H1 (cell line): ENCODE measurements at regions not wholly inside any gene's neighbourhood (a gene's known extent, or its start where the extent isn't known, plus 50 kb on each side); places are given as distances from the start of the nearest gene placed in this dataset.

Source experiments
- CTCF ChIA-PET: fragments of 300-600 bp; sonication (Branson Sonifier 250); formaldehyde crosslinking; loops from one replicate; lab custom pipeline; 2021; ENCODE audit not compliant: partially characterized antibody; lab: Charles Lee
- POLR2A ChIA-PET: fragments of 300-600 bp; sonication (Branson Sonifier 250); formaldehyde crosslinking; loops from one replicate; lab custom pipeline; 2021; ENCODE audit warnings: inconsistent platforms; ENCODE audit not compliant: partially characterized antibody; lab: Charles Lee
- DNase-seq, 2 experiments: peaks; one replicate each; pipeline versions ENCODE4 v3.0.0 to v3.0.0-alpha.2; 2010 to 2022; ENCODE audit warnings: low spot score in 2 of 2, low read depth in 1 of 2, mixed read lengths in 1 of 2
- FAIRE-seq: peaks from 2 replicates; lab custom pipeline; 2011; peaks lifted over from hg19 to GRCh38; lab: Jason Lieb, UNC
- H2AFZ ChIP-seq: 2 replicates; pipeline ENCODE4 v1.8.1; 2012; ENCODE audit warnings: low read length, inconsistent platforms
- H2AK5ac ChIP-seq: 2 replicates; pipeline ENCODE4 v1.6.1; 2013; ENCODE audit warnings: low read depth, low read length
- H2BK120ac ChIP-seq: replicated peaks from 2 replicates; pipeline ENCODE3; 2013; ENCODE audit warnings: low read depth, low read length, inconsistent platforms
- H2BK12ac ChIP-seq: 2 replicates; pipeline ENCODE4 v1.6.1; 2013; ENCODE audit warnings: low read depth, low read length
- H2BK15ac ChIP-seq: 2 replicates; pipeline ENCODE4 v1.6.1; 2013; ENCODE audit warnings: low read length
- H2BK20ac ChIP-seq: 2 replicates; pipeline ENCODE4 v1.6.1; 2013; ENCODE audit warnings: low read length
- H2BK5ac ChIP-seq: 2 replicates; pipeline ENCODE4 v1.6.1; 2013; ENCODE audit warnings: low read depth, low read length
- H3K14ac ChIP-seq: 2 replicates; pipeline ENCODE4 v1.6.1; 2013; ENCODE audit warnings: inconsistent platforms; ENCODE audit not compliant: insufficient read length
- H3K18ac ChIP-seq: 2 replicates; pipeline ENCODE4 v1.6.1; 2013; ENCODE audit warnings: low read length; ENCODE audit errors: extremely low read depth
- H3K23ac ChIP-seq: 2 replicates; pipeline ENCODE4 v1.6.1; 2013; ENCODE audit warnings: inconsistent platforms; ENCODE audit not compliant: insufficient read length
- H3K23me2 ChIP-seq: 2 replicates; pipeline ENCODE4 v1.6.1; 2013; ENCODE audit warnings: low read depth, low read length
- H3K27ac ChIP-seq: 2 replicates; pipeline ENCODE4 v1.6.1; 2011; ENCODE audit warnings: low read depth, low read length, inconsistent platforms
- H3K27me3 ChIP-seq, 4 experiments: replicated peaks in 1 of 4; 1 replicate in 1 of 4; 2 replicates in 3 of 4; pipeline versions ENCODE4 v1.6.1 to v1.8.1; 2011 to 2013; ENCODE audit warnings: low read length in 3 of 4, mild to moderate bottlenecking in 3 of 4, inconsistent platforms in 2 of 4, mixed read lengths in 2 of 4, moderate library complexity in 1 of 4; ENCODE audit not compliant: control insufficient read depth in 3 of 4, insufficient read depth in 3 of 4; ENCODE audit errors: extremely low read depth in 1 of 4
- H3K36me3 ChIP-seq, 4 experiments: 2 replicates each; pipeline versions ENCODE4 v1.6.1 to v1.8.1; 2011 to 2013; ENCODE audit warnings: mild to moderate bottlenecking in 4 of 4, low read length in 3 of 4, moderate library complexity in 2 of 4, control low read depth in 1 of 4, inconsistent platforms in 1 of 4; ENCODE audit not compliant: insufficient read depth in 4 of 4, control insufficient read depth in 2 of 4
- H3K4ac ChIP-seq: replicated peaks from 2 replicates; pipeline ENCODE3; 2013; ENCODE audit warnings: low read length, low read depth, mixed read lengths, inconsistent platforms; ENCODE audit not compliant: insufficient read length
- H3K4me1 ChIP-seq, 4 experiments: replicated peaks in 1 of 4; 1 replicate in 1 of 4; 2 replicates in 3 of 4; pipeline versions ENCODE4 v1.6.1 to v1.8.1; 2011 to 2013; ENCODE audit warnings: low read length in 3 of 4, inconsistent platforms in 2 of 4, mixed read lengths in 1 of 4; ENCODE audit not compliant: insufficient read depth in 4 of 4, control insufficient read depth in 3 of 4
- H3K4me2 ChIP-seq, 2 experiments: 2 replicates each; pipeline versions ENCODE4 v1.6.1 to v1.8.1; 2011 to 2013; ENCODE audit warnings: low read depth in 2 of 2, low read length in 2 of 2, control low read depth in 1 of 2, inconsistent platforms in 1 of 2, mild to moderate bottlenecking in 1 of 2; ENCODE audit not compliant: insufficient read depth in 1 of 2
- H3K4me3 ChIP-seq, 4 experiments: fragments of 200-600, 300-600 bp in 1 of 4; sonication (generic), shearing (Covaris generic), sonication (Bioruptor Twin) in 1 of 4; 2 replicates each; pipeline versions ENCODE4 v1.5.1 to v1.8.1; 2011 to 2016; ENCODE audit warnings: low read length in 4 of 4, low read depth in 3 of 4, control low read depth in 2 of 4, inconsistent platforms in 2 of 4, mild to moderate bottlenecking in 2 of 4, mixed read lengths in 1 of 4, moderate library complexity in 1 of 4; ENCODE audit not compliant: insufficient read depth in 2 of 4; ENCODE audit errors: extremely low read depth in 1 of 4
- H3K56ac ChIP-seq: replicated peaks from 2 replicates; pipeline ENCODE3; 2013; ENCODE audit warnings: low read depth, mild to moderate bottlenecking, mixed read lengths, low read length, inconsistent platforms; ENCODE audit not compliant: insufficient read length
- H3K79me1 ChIP-seq: 2 replicates; pipeline ENCODE4 v1.6.1; 2013; ENCODE audit warnings: low read depth, low read length, control low read depth
- H3K79me2 ChIP-seq, 2 experiments: 2 replicates each; pipeline versions ENCODE4 v1.6.1 to v1.8.1; 2012 to 2013; ENCODE audit warnings: low read length in 2 of 2, mild to moderate bottlenecking in 2 of 2, inconsistent platforms in 1 of 2; ENCODE audit not compliant: insufficient read depth in 2 of 2, control insufficient read depth in 1 of 2
- H3K9ac ChIP-seq, 4 experiments: replicated peaks in 1 of 4; 1 replicate in 1 of 4; 2 replicates in 3 of 4; pipeline versions ENCODE4 v1.6.1 to v1.8.1; 2011 to 2013; ENCODE audit warnings: low read depth in 3 of 4, low read length in 3 of 4, control low read depth in 2 of 4, mild to moderate bottlenecking in 2 of 4, moderate library complexity in 2 of 4, inconsistent platforms in 1 of 4; ENCODE audit errors: extremely low read depth in 1 of 4
- H3K9me3 ChIP-seq, 2 experiments: 2 replicates each; pipeline versions ENCODE4 v1.6.1 to v1.8.1; 2012 to 2013; ENCODE audit warnings: mild to moderate bottlenecking in 2 of 2, moderate library complexity in 2 of 2, control low read depth in 1 of 2, inconsistent platforms in 1 of 2, low read depth in 1 of 2, low read length in 1 of 2, mixed read lengths in 1 of 2; ENCODE audit not compliant: insufficient read depth in 2 of 2
- H4K20me1 ChIP-seq, 2 experiments: replicated peaks in 1 of 2; 2 replicates each; pipeline versions ENCODE3 to v1.8.1; 2011 to 2013; ENCODE audit warnings: inconsistent platforms in 2 of 2, low read length in 2 of 2, mild to moderate bottlenecking in 1 of 2; ENCODE audit not compliant: insufficient read depth in 2 of 2, control insufficient read depth in 1 of 2
- H4K5ac ChIP-seq: 2 replicates; pipeline ENCODE4 v1.6.1; 2013; ENCODE audit warnings: low read length, low read depth, mixed read lengths, inconsistent platforms; ENCODE audit not compliant: insufficient read length
- H4K8ac ChIP-seq: 2 replicates; pipeline ENCODE4 v1.8.0; 2013; ENCODE audit warnings: mild to moderate bottlenecking, moderate library complexity, low read length, inconsistent platforms; ENCODE audit not compliant: insufficient read depth; ENCODE audit errors: extremely low read depth
- H4K91ac ChIP-seq: replicated peaks from 2 replicates; pipeline ENCODE3; 2013; ENCODE audit warnings: low read length, mixed read lengths, inconsistent platforms; ENCODE audit not compliant: insufficient read length
- EGR1 ChIP-seq: IDR thresholded peaks from 2 replicates; pipeline ENCODE4 v1.6.1; 2011; ENCODE audit warnings: low read depth, low read length, borderline replicate concordance
- WGBS, 2 experiments: shearing (Covaris generic) in 1 of 2; methylation state at CpG; one replicate each; pipeline versions ENCODE4 v1.1.6 to v1.1.7; 2013 to 2015; ENCODE audit warnings: low lambda C conversion rate in 2 of 2, mixed read lengths in 2 of 2, inconsistent platforms in 1 of 2, low coverage in 1 of 2, missing lambda C conversion rate in 1 of 2; ENCODE audit not compliant: insufficient replicate concordance in 2 of 2, insufficient coverage in 1 of 2, insufficient read length in 1 of 2; ENCODE audit errors: extremely low coverage in 1 of 2, missing lambda C conversion rate in 1 of 2; 5-methylcytosine and 5-hydroxymethylcytosine counted together
- TF ChIP-seq, protein P1 (sequence below), 3 experiments: IDR thresholded peaks; 1 replicate in 2 of 3; 2 replicates in 1 of 3; pipeline versions ENCODE4 v1.5.1 to v1.6.1; 2011; ENCODE audit warnings: low read length in 3 of 3, mild to moderate bottlenecking in 3 of 3, inconsistent platforms in 2 of 3, low read depth in 1 of 3, moderate library complexity in 1 of 3; ENCODE audit not compliant: insufficient read depth in 1 of 3; ENCODE audit errors: control extremely low read depth in 1 of 3
- TF ChIP-seq, protein P2 (sequence below): IDR thresholded peaks from 2 replicates; pipeline ENCODE4 v1.6.1; 2011; ENCODE audit warnings: low read depth, mild to moderate bottlenecking, low read length; ENCODE audit not compliant: insufficient read depth

GRCh38 chr4:22870847-22871449 is 178.2 kb downstream of the GBA3 start:
- no peak overlapping the region for H3K18ac ChIP-seq
- H2AK5ac ChIP-seq: no peak overlapping the region
- no peak overlapping the region for H3K9ac ChIP-seq
- no peaks in the 10 kb centered on the region for H4K20me1 ChIP-seq
- H3K14ac ChIP-seq: no peak overlapping the region
- CTCF ChIA-PET: interaction anchor here (1.2 to 1.6 kb wide), 3 partner anchors 21 to 99 kb away, joined by 3 to 5 read pairs (median 3); no protein-coding TSS in a partner anchor
- no peaks in the 10 kb centered on the region; a peak in 1 of 8 replicates for H3K36me3 ChIP-seq
- H3K27me3 ChIP-seq: no peaks in the 10 kb centered on the region
- H3K23me2 ChIP-seq: no peaks in the 10 kb centered on the region
- H3K23ac ChIP-seq: no peak overlapping the region
- no peaks in the 10 kb centered on the region for H3K4me1 ChIP-seq
- H4K91ac ChIP-seq: no peak overlapping the region
- TF ChIP-seq, protein P1, sequence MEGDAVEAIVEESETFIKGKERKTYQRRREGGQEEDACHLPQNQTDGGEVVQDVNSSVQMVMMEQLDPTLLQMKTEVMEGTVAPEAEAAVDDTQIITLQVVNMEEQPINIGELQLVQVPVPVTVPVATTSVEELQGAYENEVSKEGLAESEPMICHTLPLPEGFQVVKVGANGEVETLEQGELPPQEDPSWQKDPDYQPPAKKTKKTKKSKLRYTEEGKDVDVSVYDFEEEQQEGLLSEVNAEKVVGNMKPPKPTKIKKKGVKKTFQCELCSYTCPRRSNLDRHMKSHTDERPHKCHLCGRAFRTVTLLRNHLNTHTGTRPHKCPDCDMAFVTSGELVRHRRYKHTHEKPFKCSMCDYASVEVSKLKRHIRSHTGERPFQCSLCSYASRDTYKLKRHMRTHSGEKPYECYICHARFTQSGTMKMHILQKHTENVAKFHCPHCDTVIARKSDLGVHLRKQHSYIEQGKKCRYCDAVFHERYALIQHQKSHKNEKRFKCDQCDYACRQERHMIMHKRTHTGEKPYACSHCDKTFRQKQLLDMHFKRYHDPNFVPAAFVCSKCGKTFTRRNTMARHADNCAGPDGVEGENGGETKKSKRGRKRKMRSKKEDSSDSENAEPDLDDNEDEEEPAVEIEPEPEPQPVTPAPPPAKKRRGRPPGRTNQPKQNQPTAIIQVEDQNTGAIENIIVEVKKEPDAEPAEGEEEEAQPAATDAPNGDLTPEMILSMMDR (IDR thresholded peaks at IDR 0.05; ENCODE audit: control extremely low read depth in 1 of 3, insufficient read depth in 1 of 3, low read depth in 1 of 3, low read length in 3 of 3): no peak
- TF ChIP-seq, protein P2, sequence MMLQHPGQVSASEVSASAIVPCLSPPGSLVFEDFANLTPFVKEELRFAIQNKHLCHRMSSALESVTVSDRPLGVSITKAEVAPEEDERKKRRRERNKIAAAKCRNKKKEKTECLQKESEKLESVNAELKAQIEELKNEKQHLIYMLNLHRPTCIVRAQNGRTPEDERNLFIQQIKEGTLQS: no peak
- TF ChIP-seq EGR1: no peak
- H3K79me1 ChIP-seq: no peaks in the 10 kb centered on the region
- POLR2A ChIA-PET: no interaction called here
- no peak for DNase-seq
- H2BK15ac ChIP-seq: no peak overlapping the region
- no peaks in the 10 kb centered on the region for H3K79me2 ChIP-seq
- no peak overlapping the region for H2BK20ac ChIP-seq
- H3K9me3 ChIP-seq: no peaks in the 10 kb centered on the region
- no peak overlapping the region; the same call in 1 of the 2 replicates for H4K8ac ChIP-seq
- no peak overlapping the region for H3K4ac ChIP-seq
- FAIRE-seq: no peak
- H2BK12ac ChIP-seq: no peak overlapping the region
- no peak overlapping the region for H3K4me2 ChIP-seq
- H2BK120ac ChIP-seq: no peak overlapping the region
- no peak overlapping the region for H3K56ac ChIP-seq
- WGBS, 2 experiments: 83% methylated on average over 7 of the region's 7 CpGs; no CpG with 5 or more reads in 1 of the 2 experiments
- H2AFZ ChIP-seq: no peak overlapping the region
- no peak overlapping the region for H3K4me3 ChIP-seq
- H3K27ac ChIP-seq: no peak overlapping the region
- H2BK5ac ChIP-seq: no peak overlapping the region
- H4K5ac ChIP-seq: no peak overlapping the region
